ENCODE measurements at regions not wholly inside any gene's neighbourhood (a gene's known extent, or its start where the extent isn't known, plus 50 kb on each side); places are given as distances from the start of the nearest gene placed in this dataset.

- in situ Hi-C loops (cut with HindIII; ENCODE audit: low sequenced_read_pairs): no loop called here
Measured at GRCh38 chr7:156554488-156554887, 86.1 kb upstream of the RNF32 start.

GRCh38 chr7:156549636-156550035, 90.9 kb upstream of the RNF32 start:
- DNase-seq (ENCODE audit: low spot score): no peak
- in situ Hi-C loops (cut with HindIII; ENCODE audit: low sequenced_read_pairs): no loop called here

More at GRCh38 chr7:156554488-156554887, 86.1 kb upstream of the RNF32 start:
- DNase-seq (ENCODE audit: low spot score): no peak

GRCh38 chr7:156547884-156548561, 92.6 kb upstream of the RNF32 start:
- DNase-seq (ENCODE audit: low spot score): no peak
- in situ Hi-C loops (cut with HindIII; ENCODE audit: low sequenced_read_pairs): no loop called here

- peak; percentile 18 for DNase-seq (ENCODE audit: low spot score)
- in situ Hi-C loops (cut with HindIII; ENCODE audit: low sequenced_read_pairs): no loop called here
Measured at GRCh38 chr7:156545979-156546378, 94.6 kb upstream of the RNF32 start.

- in situ Hi-C loops (cut with HindIII; ENCODE audit: low sequenced_read_pairs): no loop called here
- no peak for DNase-seq (ENCODE audit: low spot score)
Measured at GRCh38 chr7:156544919-156545715, 95.5 kb upstream of the RNF32 start.

GRCh38 chr7:156543699-156544598, 96.6 kb upstream of the RNF32 start:
- no peak for DNase-seq (ENCODE audit: low spot score)
- in situ Hi-C loops (cut with HindIII; ENCODE audit: low sequenced_read_pairs): no loop called here

GRCh38 chr7:156540619-156541165, 99.9 kb upstream of the RNF32 start:
- in situ Hi-C loops (cut with HindIII; ENCODE audit: low sequenced_read_pairs): no loop called here
- DNase-seq (ENCODE audit: low spot score): peak; percentile 54

- no peak for DNase-seq (ENCODE audit: low spot score)
- in situ Hi-C loops (cut with HindIII; ENCODE audit: low sequenced_read_pairs): no loop called here
Measured at GRCh38 chr7:156539999-156540398, 100.6 kb upstream of the RNF32 start.

- in situ Hi-C loops (cut with HindIII; ENCODE audit: low sequenced_read_pairs): no loop called here
- no peak for DNase-seq (ENCODE audit: low spot score)
Measured at GRCh38 chr7:156537006-156537405, 103.6 kb upstream of the RNF32 start.

- no peak for DNase-seq (ENCODE audit: low spot score)
- in situ Hi-C loops (cut with HindIII; ENCODE audit: low sequenced_read_pairs): no loop called here
Measured at GRCh38 chr7:156534925-156535324, 105.6 kb upstream of the RNF32 start.

- DNase-seq (ENCODE audit: low spot score): no peak
- in situ Hi-C loops (cut with HindIII; ENCODE audit: low sequenced_read_pairs): no loop called here
Measured at GRCh38 chr7:156533964-156534363, 106.6 kb upstream of the RNF32 start.

- no peak for DNase-seq (ENCODE audit: low spot score)
- in situ Hi-C loops (cut with HindIII; ENCODE audit: low sequenced_read_pairs): no loop called here
Measured at GRCh38 chr7:156533420-156533819, 107.2 kb upstream of the RNF32 start.

- DNase-seq (ENCODE audit: low spot score): no peak
- in situ Hi-C loops (cut with HindIII; ENCODE audit: low sequenced_read_pairs): no loop called here
Measured at GRCh38 chr7:156532016-156532602, 108.5 kb upstream of the RNF32 start.

- DNase-seq (ENCODE audit: low spot score): no peak
- in situ Hi-C loops (cut with HindIII; ENCODE audit: low sequenced_read_pairs): no loop called here
Measured at GRCh38 chr7:156529956-156530355, 110.6 kb upstream of the RNF32 start.

GRCh38 chr7:156527458-156527890, 113.1 kb upstream of the RNF32 start:
- in situ Hi-C loops (cut with HindIII; ENCODE audit: low sequenced_read_pairs): no loop called here
- DNase-seq (ENCODE audit: low spot score): no peak

GRCh38 chr7:156524818-156525597, 115.6 kb upstream of the RNF32 start:
- no peak for DNase-seq (ENCODE audit: low spot score)
- in situ Hi-C loops (cut with HindIII; ENCODE audit: low sequenced_read_pairs): no loop called here

GRCh38 chr7:156523447-156524048, 117.0 kb upstream of the RNF32 start:
- DNase-seq (ENCODE audit: low spot score): no peak
- in situ Hi-C loops (cut with HindIII; ENCODE audit: low sequenced_read_pairs): no loop called here

- in situ Hi-C loops (cut with HindIII; ENCODE audit: low sequenced_read_pairs): no loop called here
- no peak for DNase-seq (ENCODE audit: low spot score)
Measured at GRCh38 chr7:156522801-156523200, 117.8 kb upstream of the RNF32 start.
